ENCODE measurements at regions not wholly inside any gene's neighbourhood (a gene's known extent, or its start where the extent isn't known, plus 50 kb on each side); places are given as distances from the start of the nearest gene placed in this dataset.

DNA sequence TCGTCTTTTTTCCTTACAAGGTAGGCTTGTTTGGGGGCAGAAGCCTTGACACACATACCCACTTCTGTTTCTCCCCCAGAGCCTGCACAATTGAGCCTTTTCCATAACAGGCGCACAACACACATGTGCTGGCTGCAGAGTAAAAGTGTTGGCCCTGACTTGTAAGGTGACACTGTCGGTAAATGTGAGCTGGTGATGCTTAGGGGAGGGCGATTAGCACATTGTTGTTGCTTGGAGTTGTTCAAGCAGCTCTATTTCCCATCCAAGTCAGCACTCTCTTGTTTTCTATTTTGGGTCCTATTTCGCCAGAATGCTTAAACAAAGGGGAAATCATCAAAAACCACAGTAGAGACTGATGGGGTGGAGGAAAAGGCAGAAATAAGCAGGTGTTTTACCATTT lies 51.9 kb upstream of the PTPRJ start:
- TF ChIP-seq NCOA1 (CRISPR knock-in tag; IDR thresholded peaks at IDR 0.05) (no peak), HIVEP1 (CRISPR knock-in tag; IDR thresholded peaks at IDR 0.05) (no peak), CAMTA2 (CRISPR knock-in tag; IDR thresholded peaks at IDR 0.05; ENCODE audit: borderline replicate concordance) (no peak)

Measured in HepG2 (cell line).